ENCODE measurements at regions not wholly inside any gene's neighbourhood (a gene's known extent, or its start where the extent isn't known, plus 50 kb on each side); places are given as distances from the start of the nearest gene placed in this dataset.

GRCh38 chr6:167564416-167565250, 239.7 kb downstream of the TTLL2 start:
- Mint-ChIP-seq H3K4me1 (ENCODE audit: low read depth, unreplicated experiment) (peaks cover 7% of the 10 kb centered on the region), H3K36me3 (ENCODE audit: unreplicated experiment) (peaks cover 4% of the 10 kb centered on the region), H3K27ac (ENCODE audit: unreplicated experiment) (no peak overlapping the region), H3K4me3 (ENCODE audit: unreplicated experiment) (no peak overlapping the region), H3K9me3 (ENCODE audit: unreplicated experiment) (no peaks in the 10 kb centered on the region), H3K27me3 (ENCODE audit: unreplicated experiment) (peaks cover 8% of the 10 kb centered on the region)
- TF ChIP-seq CTCF (IDR thresholded peaks at IDR 0.05; ENCODE audit: partially characterized antibody, unreplicated experiment), result no peak
- DNase-seq, result no peak

- H3K36me3 Mint-ChIP-seq (ENCODE audit: unreplicated experiment), result peaks cover 4% of the 10 kb centered on the region
- H3K9me3 Mint-ChIP-seq (ENCODE audit: unreplicated experiment), result no peaks in the 10 kb centered on the region
- no peak overlapping the region for H3K27ac Mint-ChIP-seq (ENCODE audit: unreplicated experiment)
- H3K4me1 Mint-ChIP-seq (ENCODE audit: low read depth, unreplicated experiment), result peaks cover under 1% of the 10 kb centered on the region
- H3K27me3 Mint-ChIP-seq (ENCODE audit: unreplicated experiment), result peaks cover 4% of the 10 kb centered on the region
- no peak for TF ChIP-seq CTCF (IDR thresholded peaks at IDR 0.05; ENCODE audit: partially characterized antibody, unreplicated experiment)
- no peak for DNase-seq
- H3K4me3 Mint-ChIP-seq (ENCODE audit: unreplicated experiment), result no peak overlapping the region
Observed at GRCh38 chr6:167565388-167565787, 240.5 kb downstream of the TTLL2 start.

GRCh38 chr6:167565884-167566599, 241.2 kb downstream of the TTLL2 start:
- Mint-ChIP-seq H3K4me3 (ENCODE audit: unreplicated experiment) (no peak overlapping the region), H3K27ac (ENCODE audit: unreplicated experiment) (no peak overlapping the region), H3K36me3 (ENCODE audit: unreplicated experiment) (peaks cover 4% of the 10 kb centered on the region), H3K4me1 (ENCODE audit: low read depth, unreplicated experiment) (no peaks in the 10 kb centered on the region), H3K27me3 (ENCODE audit: unreplicated experiment) (peaks cover 4% of the 10 kb centered on the region), H3K9me3 (ENCODE audit: unreplicated experiment) (no peaks in the 10 kb centered on the region)
- DNase-seq, result no peak
- TF ChIP-seq CTCF (IDR thresholded peaks at IDR 0.05; ENCODE audit: partially characterized antibody, unreplicated experiment), result no peak

- no peak for TF ChIP-seq CTCF (IDR thresholded peaks at IDR 0.05; ENCODE audit: partially characterized antibody, unreplicated experiment)
- Mint-ChIP-seq H3K9me3 (ENCODE audit: unreplicated experiment) (no peaks in the 10 kb centered on the region), H3K36me3 (ENCODE audit: unreplicated experiment) (peaks cover 4% of the 10 kb centered on the region), H3K4me3 (ENCODE audit: unreplicated experiment) (no peak overlapping the region), H3K27me3 (ENCODE audit: unreplicated experiment) (peaks cover 4% of the 10 kb centered on the region), H3K4me1 (ENCODE audit: low read depth, unreplicated experiment) (no peaks in the 10 kb centered on the region), H3K27ac (ENCODE audit: unreplicated experiment) (no peak overlapping the region)
- DNase-seq, result no peak
Observed at GRCh38 chr6:167566711-167567141, 241.8 kb downstream of the TTLL2 start.

Measured in glutamatergic neuron (in vitro differentiated cells).